ENCODE measurements at regions not wholly inside any gene's neighbourhood (a gene's known extent, or its start where the extent isn't known, plus 50 kb on each side); places are given as distances from the start of the nearest gene placed in this dataset.

- no peak for DNase-seq (ENCODE audit: insufficient read length, low spot score, missing footprints)
- Histone ChIP-seq H3K9me3 (ENCODE audit: low read depth, low read length) (no peaks in the 10 kb centered on the region), H3K4me3 (ENCODE audit: insufficient read depth, low read length) (no peak overlapping the region), H3K4me2 (ENCODE audit: insufficient read depth, low read length) (no peak overlapping the region), H4K20me1 (ENCODE audit: insufficient read depth, low read length) (no peaks in the 10 kb centered on the region), H3K79me2 (ENCODE audit: insufficient read depth, low read length) (no peaks in the 10 kb centered on the region), H3K27ac (ENCODE audit: low read depth, low read length) (no peak overlapping the region), H3K4me1 (ENCODE audit: insufficient read depth, low read length) (no peaks in the 10 kb centered on the region), H3K36me3 (ENCODE audit: insufficient read depth, low read length) (no peaks in the 10 kb centered on the region), H2AFZ (ENCODE audit: low read length) (no peak overlapping the region), H3K27me3 (ENCODE audit: insufficient read depth, low read length) (no peaks in the 10 kb centered on the region)
- no peak for TF ChIP-seq CTCF (IDR thresholded peaks at IDR 0.05; ENCODE audit: extremely low read depth, low read depth, low read length)
These were observed 155.7 kb downstream of the FAM170A start for GRCh38 chr5:119785057-119785456.

- H3K36me3 ChIP-seq (ENCODE audit: insufficient read depth, low read length) = no peaks in the 10 kb centered on the region
- H3K79me2 ChIP-seq (ENCODE audit: insufficient read depth, low read length) = no peaks in the 10 kb centered on the region
- no peak overlapping the region for H3K27ac ChIP-seq (ENCODE audit: low read depth, low read length)
- no peak for DNase-seq (ENCODE audit: insufficient read length, low spot score, missing footprints)
- H2AFZ ChIP-seq (ENCODE audit: low read length) = no peak overlapping the region
- H3K4me3 ChIP-seq (ENCODE audit: insufficient read depth, low read length) = no peak overlapping the region
- H4K20me1 ChIP-seq (ENCODE audit: insufficient read depth, low read length) = no peaks in the 10 kb centered on the region
- TF ChIP-seq CTCF (IDR thresholded peaks at IDR 0.05; ENCODE audit: extremely low read depth, low read depth, low read length) = no peak
- no peak overlapping the region for H3K4me2 ChIP-seq (ENCODE audit: insufficient read depth, low read length)
- H3K27me3 ChIP-seq (ENCODE audit: insufficient read depth, low read length) = no peaks in the 10 kb centered on the region
- H3K4me1 ChIP-seq (ENCODE audit: insufficient read depth, low read length) = no peaks in the 10 kb centered on the region
- no peaks in the 10 kb centered on the region for H3K9me3 ChIP-seq (ENCODE audit: low read depth, low read length)
These were observed 160.2 kb downstream of the FAM170A start for GRCh38 chr5:119789406-119790117.

- no peak overlapping the region for H3K27ac ChIP-seq (ENCODE audit: low read depth, low read length)
- no peak overlapping the region for H2AFZ ChIP-seq (ENCODE audit: low read length)
- H3K79me2 ChIP-seq (ENCODE audit: insufficient read depth, low read length) = no peaks in the 10 kb centered on the region
- H3K4me1 ChIP-seq (ENCODE audit: insufficient read depth, low read length) = no peaks in the 10 kb centered on the region
- TF ChIP-seq CTCF (IDR thresholded peaks at IDR 0.05; ENCODE audit: extremely low read depth, low read depth, low read length) = no peak
- no peak for DNase-seq (ENCODE audit: insufficient read length, low spot score, missing footprints)
- H3K4me2 ChIP-seq (ENCODE audit: insufficient read depth, low read length) = no peak overlapping the region
- H3K9me3 ChIP-seq (ENCODE audit: low read depth, low read length) = no peaks in the 10 kb centered on the region
- H3K27me3 ChIP-seq (ENCODE audit: insufficient read depth, low read length) = no peaks in the 10 kb centered on the region
- no peaks in the 10 kb centered on the region for H3K36me3 ChIP-seq (ENCODE audit: insufficient read depth, low read length)
- no peak overlapping the region for H3K4me3 ChIP-seq (ENCODE audit: insufficient read depth, low read length)
- no peaks in the 10 kb centered on the region for H4K20me1 ChIP-seq (ENCODE audit: insufficient read depth, low read length)
These were observed 162.9 kb downstream of the FAM170A start for GRCh38 chr5:119792161-119792799.

- Histone ChIP-seq H3K27ac (ENCODE audit: low read depth, low read length) (no peak overlapping the region), H3K4me1 (ENCODE audit: insufficient read depth, low read length) (no peaks in the 10 kb centered on the region), H3K79me2 (ENCODE audit: insufficient read depth, low read length) (no peaks in the 10 kb centered on the region), H4K20me1 (ENCODE audit: insufficient read depth, low read length) (no peaks in the 10 kb centered on the region), H3K36me3 (ENCODE audit: insufficient read depth, low read length) (no peaks in the 10 kb centered on the region), H3K9me3 (ENCODE audit: low read depth, low read length) (no peaks in the 10 kb centered on the region), H3K27me3 (ENCODE audit: insufficient read depth, low read length) (no peaks in the 10 kb centered on the region), H3K4me2 (ENCODE audit: insufficient read depth, low read length) (no peak overlapping the region), H3K4me3 (ENCODE audit: insufficient read depth, low read length) (no peak overlapping the region), H2AFZ (ENCODE audit: low read length) (no peak overlapping the region)
- no peak for TF ChIP-seq CTCF (IDR thresholded peaks at IDR 0.05; ENCODE audit: extremely low read depth, low read depth, low read length)
- no peak for DNase-seq (ENCODE audit: insufficient read length, low spot score, missing footprints)
These were observed 166.4 kb downstream of the FAM170A start for GRCh38 chr5:119795768-119796167.
